ENCODE measurements at regions not wholly inside any gene's neighbourhood (a gene's known extent, or its start where the extent isn't known, plus 50 kb on each side); places are given as distances from the start of the nearest gene placed in this dataset.

DNA sequence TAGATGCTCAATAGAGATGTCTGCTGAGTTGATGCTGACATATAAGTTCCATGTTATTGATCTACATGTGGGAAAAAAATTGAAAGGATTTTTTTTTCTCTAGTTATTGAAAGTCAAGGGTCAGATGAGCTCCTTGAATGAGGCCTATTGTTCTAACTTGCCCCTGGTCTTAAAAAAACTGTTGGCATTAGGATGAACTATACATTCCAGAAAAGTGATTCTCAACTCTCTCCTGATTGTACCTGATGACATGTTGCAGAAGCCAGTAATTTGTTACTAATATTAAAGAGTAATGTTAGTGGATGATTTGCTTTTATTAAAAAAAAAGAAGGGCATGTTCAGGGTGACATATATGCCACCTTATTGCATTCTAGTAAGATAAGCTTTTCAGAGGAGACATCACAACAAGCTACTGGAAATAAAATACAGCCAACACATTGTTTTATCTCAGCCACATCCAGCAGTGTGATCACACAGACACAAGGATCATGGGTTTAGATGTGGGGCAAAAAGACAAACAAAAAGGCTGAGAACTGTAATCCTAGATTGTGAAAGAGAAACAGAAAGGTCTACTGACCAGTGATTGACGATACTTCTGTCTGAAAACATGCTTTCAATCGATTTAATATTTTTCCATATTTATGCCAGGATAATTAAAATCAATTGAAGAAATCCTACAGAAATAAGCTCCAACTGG lies 1314.1 kb upstream of the C9orf72 start:
- no peak for FAIRE-seq
- Histone ChIP-seq H2AFZ (ENCODE audit: low read depth, low read length) (no peak overlapping the region), H3K4me3 (replicated peaks in 1 of 3; ENCODE audit: insufficient read depth in 1 of 3, low read depth in 1 of 3, low read length in 3 of 3) (no peak overlapping the region)

More for the DNA sequence above, 1314.1 kb upstream of the C9orf72 start:
- CTCF ChIA-PET: no interaction called here
- Histone ChIP-seq H3K27me3 (ENCODE audit: control insufficient read depth in 2 of 2, insufficient read depth in 2 of 2, low read length in 2 of 2) (no peaks in the 10 kb centered on the region), H4K20me1 (replicated peaks; ENCODE audit: control insufficient read depth, extremely low read depth, insufficient read depth, low read length) (no peaks in the 10 kb centered on the region), H3K9me1 (replicated peaks; ENCODE audit: control insufficient read depth, extremely low read depth, insufficient read depth, low read length) (no peaks in the 10 kb centered on the region), H3K9me3 (replicated peaks; ENCODE audit: control insufficient read depth, insufficient read depth, low read length) (no peaks in the 10 kb centered on the region), H3K9ac (replicated peaks; ENCODE audit: extremely low read depth, insufficient read depth, low read length) (no peak overlapping the region), H3K4me1 (ENCODE audit: control insufficient read depth, extremely low read depth, insufficient read depth, low read length) (no peaks in the 10 kb centered on the region), H3K36me3 (ENCODE audit: control insufficient read depth in 2 of 2, extremely low read depth in 1 of 2, insufficient read depth in 2 of 2, low read length in 2 of 2) (no peaks in the 10 kb centered on the region), H3K79me2 (ENCODE audit: control insufficient read depth, insufficient read depth, low read length) (no peaks in the 10 kb centered on the region), H3K4me2 (ENCODE audit: insufficient read depth, low read length) (no peak overlapping the region), H3K27ac (ENCODE audit: insufficient read depth, low read depth, low read length) (no peak overlapping the region)
- BruUV-seq (replicated peaks): no TSS peak
- intact Hi-C loops (cut with micrococcal nuclease): no loop called here
- no peak for DNase-seq (ENCODE audit: low read depth, low spot score)
- dilution Hi-C loops (cut with MboI; ENCODE audit: extremely low pct_ligation_motif_present, low sequenced_read_pairs): no loop called here
- POLR2A ChIA-PET: no interaction called here
- TF ChIP-seq JUN (IDR thresholded peaks at IDR 0.05; ENCODE audit: borderline replicate concordance, insufficient read depth, insufficient read length, low read depth) (no peak), POLR2AphosphoS5 (IDR thresholded peaks at IDR 0.05; ENCODE audit: insufficient read depth, low read depth, low read length) (no peak), MYC (IDR thresholded peaks at IDR 0.05; ENCODE audit: low read depth, low read length) (no peak), EZH2 (IDR thresholded peaks at IDR 0.05; ENCODE audit: borderline replicate concordance, low read depth, low read length, severe bottlenecking) (no peak), POLR2A (IDR thresholded peaks at IDR 0.05; ENCODE audit: low read depth, low read length) (no peak), GATA2 (IDR thresholded peaks at IDR 0.05; ENCODE audit: insufficient read depth, insufficient read length, low read depth, low read length) (no peak), FOS (IDR thresholded peaks at IDR 0.05; ENCODE audit: borderline replicate concordance, insufficient read depth, low read length) (no peak)
- TF ChIP-seq, protein P1, sequence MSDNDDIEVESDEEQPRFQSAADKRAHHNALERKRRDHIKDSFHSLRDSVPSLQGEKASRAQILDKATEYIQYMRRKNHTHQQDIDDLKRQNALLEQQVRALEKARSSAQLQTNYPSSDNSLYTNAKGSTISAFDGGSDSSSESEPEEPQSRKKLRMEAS (IDR thresholded peaks at IDR 0.05; ENCODE audit: insufficient read depth, insufficient read length): no peak
- TF ChIP-seq, protein P2, sequence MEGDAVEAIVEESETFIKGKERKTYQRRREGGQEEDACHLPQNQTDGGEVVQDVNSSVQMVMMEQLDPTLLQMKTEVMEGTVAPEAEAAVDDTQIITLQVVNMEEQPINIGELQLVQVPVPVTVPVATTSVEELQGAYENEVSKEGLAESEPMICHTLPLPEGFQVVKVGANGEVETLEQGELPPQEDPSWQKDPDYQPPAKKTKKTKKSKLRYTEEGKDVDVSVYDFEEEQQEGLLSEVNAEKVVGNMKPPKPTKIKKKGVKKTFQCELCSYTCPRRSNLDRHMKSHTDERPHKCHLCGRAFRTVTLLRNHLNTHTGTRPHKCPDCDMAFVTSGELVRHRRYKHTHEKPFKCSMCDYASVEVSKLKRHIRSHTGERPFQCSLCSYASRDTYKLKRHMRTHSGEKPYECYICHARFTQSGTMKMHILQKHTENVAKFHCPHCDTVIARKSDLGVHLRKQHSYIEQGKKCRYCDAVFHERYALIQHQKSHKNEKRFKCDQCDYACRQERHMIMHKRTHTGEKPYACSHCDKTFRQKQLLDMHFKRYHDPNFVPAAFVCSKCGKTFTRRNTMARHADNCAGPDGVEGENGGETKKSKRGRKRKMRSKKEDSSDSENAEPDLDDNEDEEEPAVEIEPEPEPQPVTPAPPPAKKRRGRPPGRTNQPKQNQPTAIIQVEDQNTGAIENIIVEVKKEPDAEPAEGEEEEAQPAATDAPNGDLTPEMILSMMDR (IDR thresholded peaks at IDR 0.05; ENCODE audit: extremely low read depth in 1 of 2, insufficient read depth in 1 of 2, low read depth in 1 of 2, low read length in 2 of 2): no peak
